ENCODE measurements at regions not wholly inside any gene's neighbourhood (a gene's known extent, or its start where the extent isn't known, plus 50 kb on each side); places are given as distances from the start of the nearest gene placed in this dataset.

- TF ChIP-seq, protein P1, sequence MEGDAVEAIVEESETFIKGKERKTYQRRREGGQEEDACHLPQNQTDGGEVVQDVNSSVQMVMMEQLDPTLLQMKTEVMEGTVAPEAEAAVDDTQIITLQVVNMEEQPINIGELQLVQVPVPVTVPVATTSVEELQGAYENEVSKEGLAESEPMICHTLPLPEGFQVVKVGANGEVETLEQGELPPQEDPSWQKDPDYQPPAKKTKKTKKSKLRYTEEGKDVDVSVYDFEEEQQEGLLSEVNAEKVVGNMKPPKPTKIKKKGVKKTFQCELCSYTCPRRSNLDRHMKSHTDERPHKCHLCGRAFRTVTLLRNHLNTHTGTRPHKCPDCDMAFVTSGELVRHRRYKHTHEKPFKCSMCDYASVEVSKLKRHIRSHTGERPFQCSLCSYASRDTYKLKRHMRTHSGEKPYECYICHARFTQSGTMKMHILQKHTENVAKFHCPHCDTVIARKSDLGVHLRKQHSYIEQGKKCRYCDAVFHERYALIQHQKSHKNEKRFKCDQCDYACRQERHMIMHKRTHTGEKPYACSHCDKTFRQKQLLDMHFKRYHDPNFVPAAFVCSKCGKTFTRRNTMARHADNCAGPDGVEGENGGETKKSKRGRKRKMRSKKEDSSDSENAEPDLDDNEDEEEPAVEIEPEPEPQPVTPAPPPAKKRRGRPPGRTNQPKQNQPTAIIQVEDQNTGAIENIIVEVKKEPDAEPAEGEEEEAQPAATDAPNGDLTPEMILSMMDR (IDR thresholded peaks at IDR 0.05; ENCODE audit: poor library complexity) = no peak
- TF ChIP-seq EZH2phosphoT487 (IDR thresholded peaks at IDR 0.05; ENCODE audit: low read depth, severe bottlenecking, unreplicated experiment) = no peak
Measured at GRCh38 chr2:176573612-176574483, 304.6 kb downstream of the MTX2 start.
